Right lobe of liver (tissue), 6 donors: ENCODE measurements at regions not wholly inside any gene's neighbourhood (a gene's known extent, or its start where the extent isn't known, plus 50 kb on each side); places are given as distances from the start of the nearest gene placed in this dataset.

Source experiments
- ATAC-seq, 4 donors: fragments of 200-7000 bp; cut with Tn5 transposase; one replicate each; pipeline ENCODE4 v1.9.1; 2020; ENCODE audit warnings: mild to moderate bottlenecking in 4 of 4, moderate library complexity in 4 of 4
- DNase-seq, 3 donors: peaks; one replicate each; pipeline ENCODE4 v3.0.0-alpha.2; 2020
- H3K27ac ChIP-seq, 3 donors: fragments of 200-600 bp; one replicate each; pipeline ENCODE4 v1.8.0; 2022
- H3K27me3 ChIP-seq, 2 donors: fragments of 200-600 bp; one replicate each; pipeline ENCODE4 v1.8.0; 2022
- H3K36me3 ChIP-seq, 4 donors: fragments of 200-600 bp; sonication (generic) in 1 of 4; one replicate each; pipeline versions ENCODE4 v1.5.1 to v1.8.0; 2017 to 2022; ENCODE audit warnings: control low read depth in 1 of 4
- H3K4me1 ChIP-seq, 4 donors: fragments of 200-600 bp; sonication (generic) in 1 of 4; one replicate each; pipeline versions ENCODE4 v1.5.1 to v1.8.0; 2017 to 2022; ENCODE audit warnings: control low read depth in 1 of 4
- H3K4me3 ChIP-seq, 3 donors: fragments of 200-600 bp; one replicate each; pipeline ENCODE4 v1.8.0; 2022
- H3K9me3 ChIP-seq, 4 donors: fragments of 200-600 bp; sonication (generic) in 1 of 4; one replicate each; pipeline versions ENCODE4 v1.5.1 to v1.8.0; 2017 to 2022; ENCODE audit warnings: control low read depth in 1 of 4
- POLR2A ChIP-seq: fragments of 450-650 bp; IDR thresholded peaks from one replicate; pipeline ENCODE4 v1.6.1; 2017; ENCODE audit warnings: antibody characterized with exemption, mild to moderate bottlenecking
- WGBS: methylation state at CpG from one replicate; pipeline ENCODE4 v1.1.6; 2018; ENCODE audit warnings: low coverage, low lambda C conversion rate; ENCODE audit not compliant: insufficient coverage; ENCODE audit errors: missing lambda C conversion rate; 5-methylcytosine and 5-hydroxymethylcytosine counted together
- intact Hi-C, 2 donors: fragments of 100-400 bp; cut with DNase I; formaldehyde crosslinking; loops; one replicate each; pipeline versions ENCODE4 v1.11.2 to v1.14.1; 2022
- TF ChIP-seq, protein P1 (sequence below), 4 donors: fragments of 200-600 bp in 3 of 4; fragments of 450-650 bp in 1 of 4; IDR thresholded peaks; one replicate each; pipeline versions ENCODE4 v1.5.1 to v1.8.0; 2016 to 2022; ENCODE audit warnings: antibody characterized with exemption in 4 of 4, mild to moderate bottlenecking in 2 of 4
- donor health status: DM: no; HTN: yes; CAD: no.
- donor health status: DM: no; HTN: no; CAD: no.
- donor health status: DM: no; HTN: no; CAD: no.
- donor health status: DM: no; HTN: yes; CAD: no.
- donor health status: DM: no; HTN: yes; CAD: no.

GRCh38 chr4:19324184-19324583, 927.5 kb upstream of the SLIT2 start:
- Histone ChIP-seq H3K4me1 (no peaks in the 10 kb centered on the region), H3K4me3 (no peak overlapping the region), H3K9me3 (no peaks in the 10 kb centered on the region), H3K36me3 (no peaks in the 10 kb centered on the region), H3K27me3 (no peaks in the 10 kb centered on the region), H3K27ac (no peak overlapping the region)
- intact Hi-C loops: no loop called here
- no peak for DNase-seq
- no peak for ATAC-seq
- TF ChIP-seq, protein P1, sequence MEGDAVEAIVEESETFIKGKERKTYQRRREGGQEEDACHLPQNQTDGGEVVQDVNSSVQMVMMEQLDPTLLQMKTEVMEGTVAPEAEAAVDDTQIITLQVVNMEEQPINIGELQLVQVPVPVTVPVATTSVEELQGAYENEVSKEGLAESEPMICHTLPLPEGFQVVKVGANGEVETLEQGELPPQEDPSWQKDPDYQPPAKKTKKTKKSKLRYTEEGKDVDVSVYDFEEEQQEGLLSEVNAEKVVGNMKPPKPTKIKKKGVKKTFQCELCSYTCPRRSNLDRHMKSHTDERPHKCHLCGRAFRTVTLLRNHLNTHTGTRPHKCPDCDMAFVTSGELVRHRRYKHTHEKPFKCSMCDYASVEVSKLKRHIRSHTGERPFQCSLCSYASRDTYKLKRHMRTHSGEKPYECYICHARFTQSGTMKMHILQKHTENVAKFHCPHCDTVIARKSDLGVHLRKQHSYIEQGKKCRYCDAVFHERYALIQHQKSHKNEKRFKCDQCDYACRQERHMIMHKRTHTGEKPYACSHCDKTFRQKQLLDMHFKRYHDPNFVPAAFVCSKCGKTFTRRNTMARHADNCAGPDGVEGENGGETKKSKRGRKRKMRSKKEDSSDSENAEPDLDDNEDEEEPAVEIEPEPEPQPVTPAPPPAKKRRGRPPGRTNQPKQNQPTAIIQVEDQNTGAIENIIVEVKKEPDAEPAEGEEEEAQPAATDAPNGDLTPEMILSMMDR (IDR thresholded peaks at IDR 0.05): no peak
- no peak for TF ChIP-seq POLR2A

DNA sequence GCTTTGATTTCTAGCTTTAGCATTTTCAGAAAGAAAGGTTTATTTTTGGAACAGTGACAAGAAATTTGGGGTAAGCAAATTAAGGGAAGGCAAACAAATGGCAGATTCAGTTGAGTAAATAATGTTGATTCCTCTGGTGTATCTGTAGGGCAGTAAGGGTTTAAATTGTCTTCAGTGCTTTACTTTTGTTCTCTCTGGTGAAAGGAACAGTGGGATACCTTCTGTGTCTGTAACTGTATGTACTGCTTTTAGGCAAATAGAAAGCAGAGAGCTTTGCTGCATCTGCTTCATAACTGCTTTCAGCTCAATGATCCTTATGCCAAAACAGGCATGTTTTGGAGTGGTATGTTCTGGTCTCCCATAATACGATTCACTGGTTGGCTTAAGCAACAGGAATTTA, 932.1 kb upstream of the SLIT2 start:
- no peaks in the 10 kb centered on the region for H3K9me3 ChIP-seq
- TF ChIP-seq, protein P1 (IDR thresholded peaks at IDR 0.05): no peak
- TF ChIP-seq POLR2A: no peak
- DNase-seq (no peak), ATAC-seq (no peak)
- H3K27me3 ChIP-seq: no peaks in the 10 kb centered on the region
- no peaks in the 10 kb centered on the region for H3K4me1 ChIP-seq
- 40% methylated on average over 1 of the region's 1 CpG for WGBS
- intact Hi-C loops: no loop called here
- H3K27ac ChIP-seq: no peak overlapping the region
- no peak overlapping the region for H3K4me3 ChIP-seq
- H3K36me3 ChIP-seq: no peaks in the 10 kb centered on the region

DNA sequence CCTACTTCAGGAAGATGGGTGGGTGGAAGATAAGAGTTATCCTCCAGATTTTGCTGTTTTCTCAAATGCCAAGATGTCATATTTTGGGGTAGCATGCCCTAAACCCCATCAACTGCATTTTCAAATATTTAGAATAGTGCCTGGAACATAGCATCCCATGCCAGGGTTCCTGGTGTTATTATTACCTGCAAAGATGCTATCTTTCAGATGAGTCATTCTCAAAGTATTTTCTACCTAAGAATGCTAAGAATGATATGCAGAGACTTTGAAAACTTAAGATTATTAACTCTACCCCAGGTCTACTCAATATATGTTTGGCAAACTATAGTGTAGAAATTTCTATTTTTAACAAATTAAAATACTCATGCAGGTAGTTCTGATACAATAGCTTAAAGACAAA, 934.3 kb upstream of the SLIT2 start:
- TF ChIP-seq POLR2A: no peak
- TF ChIP-seq, protein P1 (IDR thresholded peaks at IDR 0.05): no peak
- DNase-seq (no peak), ATAC-seq (no peak)
- no peaks in the 10 kb centered on the region for H3K27me3 ChIP-seq
- intact Hi-C loops: no loop called here
- no peak overlapping the region for H3K4me3 ChIP-seq
- H3K9me3 ChIP-seq: no peaks in the 10 kb centered on the region
- no peaks in the 10 kb centered on the region for H3K36me3 ChIP-seq
- H3K4me1 ChIP-seq: no peaks in the 10 kb centered on the region
- H3K27ac ChIP-seq: no peak overlapping the region

DNA sequence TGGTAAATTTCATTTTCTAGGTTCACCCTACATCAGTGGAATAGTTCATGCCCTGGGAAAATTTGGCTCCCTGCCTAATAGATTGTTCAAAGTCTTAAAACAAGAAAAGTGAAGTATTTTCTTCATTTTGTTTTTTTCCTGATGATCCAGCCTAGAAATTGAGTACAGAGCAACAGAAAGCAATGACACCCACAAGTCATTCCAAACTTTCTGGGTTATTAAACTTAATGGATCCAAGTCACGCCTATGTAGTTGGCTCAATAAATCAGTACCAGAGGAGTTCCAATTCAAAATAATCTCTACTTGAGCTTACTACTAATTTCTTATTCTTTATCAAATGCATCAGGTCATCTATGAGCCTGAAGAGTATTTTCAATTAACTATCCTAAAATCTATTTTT, 937.6 kb upstream of the SLIT2 start:
- DNase-seq: no peak
- WGBS: 23% methylated on average over 1 of the region's 1 CpG
- no peak for ATAC-seq

DNA sequence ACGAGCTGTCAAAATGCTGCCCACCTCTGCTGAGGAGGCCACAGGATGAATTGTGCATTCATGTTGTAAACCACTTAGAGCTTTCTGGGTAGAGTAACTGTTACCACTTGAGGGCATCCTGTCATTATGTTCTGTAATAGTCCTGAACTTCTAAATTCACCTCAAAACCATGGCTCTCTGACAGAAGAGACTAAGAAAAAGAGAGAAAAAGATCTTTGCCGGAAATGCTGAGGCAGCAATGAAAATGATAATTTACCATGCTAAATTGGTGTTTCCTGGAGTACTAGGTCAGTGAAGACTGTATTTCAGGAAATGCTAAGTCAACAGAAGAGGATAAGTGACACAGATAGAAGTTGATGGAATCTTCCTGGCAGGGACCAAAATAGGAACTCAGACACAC, 942.3 kb upstream of the SLIT2 start:
- no peaks in the 10 kb centered on the region for H3K9me3 ChIP-seq
- TF ChIP-seq, protein P1 (IDR thresholded peaks at IDR 0.05): no peak
- no peak for TF ChIP-seq POLR2A

More for the DNA sequence above, 937.6 kb upstream of the SLIT2 start:
- H3K27me3 ChIP-seq: no peaks in the 10 kb centered on the region
- H3K27ac ChIP-seq: no peak overlapping the region
- no peaks in the 10 kb centered on the region for H3K9me3 ChIP-seq
- H3K36me3 ChIP-seq: no peaks in the 10 kb centered on the region
- TF ChIP-seq POLR2A: no peak
- H3K4me3 ChIP-seq: no peak overlapping the region
- no peaks in the 10 kb centered on the region for H3K4me1 ChIP-seq
- intact Hi-C loops: no loop called here

More for the DNA sequence above, 942.3 kb upstream of the SLIT2 start:
- no peak overlapping the region for H3K27ac ChIP-seq
- intact Hi-C loops: no loop called here
- ATAC-seq (peak in 1 of 4 donors; percentile 30), DNase-seq (no peak)
- 17% methylated on average over 2 of the region's 2 CpGs for WGBS
- no peaks in the 10 kb centered on the region for H3K4me1 ChIP-seq
- no peak overlapping the region for H3K4me3 ChIP-seq
- H3K27me3 ChIP-seq: no peaks in the 10 kb centered on the region
- no peaks in the 10 kb centered on the region for H3K36me3 ChIP-seq
